ENCODE measurements at regions not wholly inside any gene's neighbourhood (a gene's known extent, or its start where the extent isn't known, plus 50 kb on each side); places are given as distances from the start of the nearest gene placed in this dataset.

DNA sequence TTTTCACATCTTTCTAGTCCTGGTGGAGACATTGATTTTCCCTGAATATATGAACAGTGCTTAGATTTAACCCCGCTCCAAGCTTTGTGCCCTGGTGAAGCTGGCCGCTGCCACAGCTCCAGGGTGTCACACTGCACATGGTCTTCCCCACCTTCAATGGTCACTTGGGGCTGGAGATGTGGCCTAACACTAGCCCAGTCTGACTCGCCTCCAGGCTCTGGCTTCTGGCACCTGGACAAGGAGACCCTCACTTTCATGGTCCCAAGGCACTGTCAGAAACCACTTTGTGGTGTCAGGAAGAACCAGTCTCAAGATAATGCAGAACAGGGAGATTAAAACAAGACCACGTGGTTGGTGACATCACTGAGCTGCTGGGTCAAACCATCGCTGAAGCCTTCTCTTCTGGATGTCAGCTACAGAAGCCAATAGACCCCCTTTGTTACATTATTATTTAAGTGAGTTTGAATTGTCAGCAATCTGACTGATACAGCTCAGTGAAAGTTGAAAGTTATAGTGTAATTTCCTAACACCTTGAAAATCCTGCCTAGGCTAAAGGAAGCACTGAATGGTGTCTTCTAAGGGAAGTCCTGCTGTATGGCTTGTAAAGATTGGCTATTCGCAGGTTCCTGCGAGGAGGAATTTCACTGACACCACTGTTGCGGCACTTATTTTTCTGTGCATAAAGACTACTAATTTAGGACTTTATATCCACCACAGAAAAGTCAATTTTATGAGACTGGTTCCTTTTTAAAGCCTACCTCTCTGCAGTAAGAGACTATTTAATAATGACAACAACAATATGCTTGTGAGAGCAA, 55.0 kb upstream of the CTDP1 start:
- no peak for DNase-seq (ENCODE audit: low read depth)
- Histone ChIP-seq H4K20me1 (ENCODE audit: insufficient read depth, low read length) (no peaks in the 10 kb centered on the region), H3K79me2 (ENCODE audit: insufficient read depth, low read length) (no peaks in the 10 kb centered on the region), H2AFZ (ENCODE audit: low read depth, low read length) (no peak overlapping the region), H3K9me3 (ENCODE audit: insufficient read depth, low read depth, low read length) (no peaks in the 10 kb centered on the region), H3K36me3 (ENCODE audit: insufficient read depth, low read length) (no peaks in the 10 kb centered on the region), H3K27ac (ENCODE audit: low read depth, low read length) (no peak overlapping the region), H3K4me2 (ENCODE audit: low read length) (no peak overlapping the region), H3K9ac (ENCODE audit: low read length) (no peak overlapping the region), H3K27me3 (ENCODE audit: insufficient read depth, low read length) (peaks cover 24% of the 10 kb centered on the region), H3K4me1 (ENCODE audit: insufficient read depth, low read length) (no peaks in the 10 kb centered on the region), H3K4me3 (ENCODE audit: insufficient read depth, low read depth, low read length) (no peak overlapping the region)
- no peaks in the 10 kb centered on the region for H3K9me3 Mint-ChIP-seq (ENCODE audit: unreplicated experiment)
- no peak for FAIRE-seq
- H3K4me3 Mint-ChIP-seq (ENCODE audit: unreplicated experiment): no peak overlapping the region
- H3K27ac Mint-ChIP-seq (ENCODE audit: unreplicated experiment): no peak overlapping the region
- peaks cover 1% of the 10 kb centered on the region for H3K4me1 Mint-ChIP-seq (ENCODE audit: low read depth, unreplicated experiment)
- TF ChIP-seq, protein P1, sequence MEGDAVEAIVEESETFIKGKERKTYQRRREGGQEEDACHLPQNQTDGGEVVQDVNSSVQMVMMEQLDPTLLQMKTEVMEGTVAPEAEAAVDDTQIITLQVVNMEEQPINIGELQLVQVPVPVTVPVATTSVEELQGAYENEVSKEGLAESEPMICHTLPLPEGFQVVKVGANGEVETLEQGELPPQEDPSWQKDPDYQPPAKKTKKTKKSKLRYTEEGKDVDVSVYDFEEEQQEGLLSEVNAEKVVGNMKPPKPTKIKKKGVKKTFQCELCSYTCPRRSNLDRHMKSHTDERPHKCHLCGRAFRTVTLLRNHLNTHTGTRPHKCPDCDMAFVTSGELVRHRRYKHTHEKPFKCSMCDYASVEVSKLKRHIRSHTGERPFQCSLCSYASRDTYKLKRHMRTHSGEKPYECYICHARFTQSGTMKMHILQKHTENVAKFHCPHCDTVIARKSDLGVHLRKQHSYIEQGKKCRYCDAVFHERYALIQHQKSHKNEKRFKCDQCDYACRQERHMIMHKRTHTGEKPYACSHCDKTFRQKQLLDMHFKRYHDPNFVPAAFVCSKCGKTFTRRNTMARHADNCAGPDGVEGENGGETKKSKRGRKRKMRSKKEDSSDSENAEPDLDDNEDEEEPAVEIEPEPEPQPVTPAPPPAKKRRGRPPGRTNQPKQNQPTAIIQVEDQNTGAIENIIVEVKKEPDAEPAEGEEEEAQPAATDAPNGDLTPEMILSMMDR (IDR thresholded peaks at IDR 0.05; ENCODE audit: insufficient read depth, low read depth, low read length): no peak
- peak; percentile 2 for TF ChIP-seq EZH2 (IDR thresholded peaks at IDR 0.05; ENCODE audit: insufficient read depth, low read length)
- H3K27me3 Mint-ChIP-seq (ENCODE audit: low read depth, unreplicated experiment): peaks cover 52% of the 10 kb centered on the region
- H3K36me3 Mint-ChIP-seq (ENCODE audit: low read depth, unreplicated experiment): no peaks in the 10 kb centered on the region

DNA sequence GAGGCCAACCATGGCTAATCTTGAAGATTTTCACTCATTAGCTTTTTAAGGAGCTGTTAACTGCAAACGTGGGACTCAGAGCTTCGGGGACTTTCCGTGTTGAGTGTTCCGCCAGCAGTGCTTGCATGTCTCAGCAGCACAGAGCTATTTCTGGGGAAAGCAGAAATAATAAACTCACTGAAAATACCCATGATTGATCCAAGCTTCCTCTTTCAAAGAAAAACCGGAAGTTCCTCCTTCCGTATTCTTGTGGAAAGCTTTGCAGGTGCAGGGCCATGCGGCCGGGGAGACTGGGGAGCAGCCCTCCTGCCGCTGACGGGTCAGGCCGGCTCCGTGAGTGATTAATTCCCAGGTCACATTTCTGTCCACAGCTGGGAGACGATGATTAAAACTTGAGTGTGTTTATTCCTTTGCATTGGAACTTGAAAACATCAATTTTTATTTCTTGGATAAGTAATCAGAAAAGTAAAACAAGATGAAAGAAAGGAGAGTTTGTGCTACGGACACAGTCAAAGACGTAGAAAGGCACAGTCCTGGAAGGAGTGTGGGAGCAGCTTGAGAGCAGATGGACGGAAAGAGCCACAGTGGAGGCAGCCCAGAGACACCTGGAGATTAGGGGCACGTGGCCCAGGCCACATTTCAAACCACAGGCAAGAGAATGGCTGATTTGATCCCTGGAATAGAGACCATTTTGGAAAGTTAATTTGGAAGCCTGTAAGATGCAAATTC, 54.2 kb upstream of the CTDP1 start:
- DNase-seq (ENCODE audit: low read depth) (no peak), FAIRE-seq (no peak)
- H4K20me1 ChIP-seq (ENCODE audit: insufficient read depth, low read length): no peaks in the 10 kb centered on the region
- no peaks in the 10 kb centered on the region for H3K79me2 ChIP-seq (ENCODE audit: insufficient read depth, low read length)
- no peak overlapping the region for H2AFZ ChIP-seq (ENCODE audit: low read depth, low read length)
- H3K9me3 ChIP-seq (ENCODE audit: insufficient read depth, low read depth, low read length): no peaks in the 10 kb centered on the region
- no peaks in the 10 kb centered on the region for H3K4me1 ChIP-seq (ENCODE audit: insufficient read depth, low read length)
- Mint-ChIP-seq H3K4me1 (ENCODE audit: low read depth, unreplicated experiment) (peaks cover 4% of the 10 kb centered on the region), H3K4me3 (ENCODE audit: unreplicated experiment) (no peak overlapping the region), H3K9me3 (ENCODE audit: unreplicated experiment) (no peaks in the 10 kb centered on the region), H3K36me3 (ENCODE audit: low read depth, unreplicated experiment) (no peaks in the 10 kb centered on the region), H3K27me3 (ENCODE audit: low read depth, unreplicated experiment) (peaks cover 55% of the 10 kb centered on the region), H3K27ac (ENCODE audit: unreplicated experiment) (no peak overlapping the region)
- no peak overlapping the region for H3K4me2 ChIP-seq (ENCODE audit: low read length)
- no peak for TF ChIP-seq EZH2 (IDR thresholded peaks at IDR 0.05; ENCODE audit: insufficient read depth, low read length)
- TF ChIP-seq, protein P1 (IDR thresholded peaks at IDR 0.05; ENCODE audit: insufficient read depth, low read depth, low read length): no peak
- H3K27ac ChIP-seq (ENCODE audit: low read depth, low read length): no peak overlapping the region
- peaks cover 24% of the 10 kb centered on the region for H3K27me3 ChIP-seq (ENCODE audit: insufficient read depth, low read length)
- H3K9ac ChIP-seq (ENCODE audit: low read length): no peak overlapping the region
- no peaks in the 10 kb centered on the region for H3K36me3 ChIP-seq (ENCODE audit: insufficient read depth, low read length)
- no peak overlapping the region for H3K4me3 ChIP-seq (ENCODE audit: insufficient read depth, low read depth, low read length)

Data from astrocyte (in vitro differentiated cells and primary cell).